HEK293T (cell line): ENCODE measurements at regions not wholly inside any gene's neighbourhood (a gene's known extent, or its start where the extent isn't known, plus 50 kb on each side); places are given as distances from the start of the nearest gene placed in this dataset.
"Not testable (repeated sequence)": the region's sequence is repeated elsewhere in the genome, so short reads cannot be mapped to it uniquely, and the experiment has no call there.

ENCODE experiments used
- CTCF ChIA-PET: fragments of 350-600 bp; formaldehyde crosslinking; extraction: SDS; loops from one replicate; lab custom pipeline; 2021; ENCODE audit warnings: antibody characterized with exemption, inconsistent platforms; lab: Yijun Ruan, JAX
- POLR2A ChIA-PET: fragments of 350-600 bp; formaldehyde crosslinking; extraction: SDS; loops from one replicate; lab custom pipeline; 2020; ENCODE audit warnings: antibody characterized with exemption, inconsistent platforms; lab: Yijun Ruan, JAX
- DNase-seq: peaks from one replicate; pipeline ENCODE4 v3.0.0; 2012; ENCODE audit warnings: mixed read lengths; ENCODE audit errors: extremely low spot score
- ARNT ChIP-seq: fragments of 450-650 bp; IDR thresholded peaks from 2 replicates; pipeline ENCODE4 v1.6.1; 2017; ENCODE audit warnings: mild to moderate bottlenecking
- BHLHE40 ChIP-seq: fragments of 450-650 bp; IDR thresholded peaks from 2 replicates; pipeline ENCODE4 v1.6.1; 2016; ENCODE audit warnings: mild to moderate bottlenecking, moderate library complexity, borderline replicate concordance
- CTBP1 ChIP-seq: fragments of 450-650 bp; IDR thresholded peaks from 2 replicates; pipeline ENCODE4 v1.6.1; 2016; ENCODE audit warnings: borderline replicate concordance
- ELF4 ChIP-seq: fragments of 450-650 bp; IDR thresholded peaks from 2 replicates; pipeline ENCODE4 v1.6.1; 2017; ENCODE audit warnings: antibody characterized with exemption
- FOXA1 ChIP-seq: fragments of 450-650 bp; IDR thresholded peaks from 2 replicates; pipeline ENCODE4 v1.6.1; 2016; ENCODE audit warnings: mild to moderate bottlenecking
- FOXK2 ChIP-seq: fragments of 450-650 bp; IDR thresholded peaks from 2 replicates; pipeline ENCODE4 v1.6.1; 2016; ENCODE audit warnings: mild to moderate bottlenecking
- FOXM1 ChIP-seq: fragments of 450-650 bp; IDR thresholded peaks from 2 replicates; pipeline ENCODE4 v1.6.1; 2017; ENCODE audit warnings: mild to moderate bottlenecking, borderline replicate concordance
- HDGF ChIP-seq: fragments of 450-650 bp; IDR thresholded peaks from 2 replicates; pipeline ENCODE4 v1.6.1; 2017; ENCODE audit warnings: antibody characterized with exemption, borderline replicate concordance
- L3MBTL2 ChIP-seq: fragments of 450-650 bp; conservative IDR thresholded peaks from 2 replicates; pipeline ENCODE4 v1.6.1; 2016; ENCODE audit warnings: mild to moderate bottlenecking
- LEF1 ChIP-seq: fragments of 450-650 bp; IDR thresholded peaks from 2 replicates; pipeline ENCODE4 v1.6.1; 2017; ENCODE audit warnings: mild to moderate bottlenecking, borderline replicate concordance
- NFRKB ChIP-seq: fragments of 450-650 bp; IDR thresholded peaks from 2 replicates; pipeline ENCODE4 v1.6.1; 2016; ENCODE audit warnings: mild to moderate bottlenecking, moderate library complexity
- PKNOX1 ChIP-seq: fragments of 450-650 bp; IDR thresholded peaks from 2 replicates; pipeline ENCODE4 v1.6.1; 2016
- SP1 ChIP-seq: fragments of 450-650 bp; IDR thresholded peaks from 2 replicates; pipeline ENCODE4 v1.6.1; 2017
- SUZ12 ChIP-seq: fragments of 450-650 bp; IDR thresholded peaks from 2 replicates; pipeline ENCODE4 v1.6.1; 2016; ENCODE audit warnings: mild to moderate bottlenecking
- TARDBP ChIP-seq: fragments of 450-650 bp; IDR thresholded peaks from 2 replicates; pipeline ENCODE4 v1.6.1; 2016
- ZNF384 ChIP-seq: fragments of 450-650 bp; IDR thresholded peaks from 2 replicates; pipeline ENCODE4 v1.6.1; 2016

DNA sequence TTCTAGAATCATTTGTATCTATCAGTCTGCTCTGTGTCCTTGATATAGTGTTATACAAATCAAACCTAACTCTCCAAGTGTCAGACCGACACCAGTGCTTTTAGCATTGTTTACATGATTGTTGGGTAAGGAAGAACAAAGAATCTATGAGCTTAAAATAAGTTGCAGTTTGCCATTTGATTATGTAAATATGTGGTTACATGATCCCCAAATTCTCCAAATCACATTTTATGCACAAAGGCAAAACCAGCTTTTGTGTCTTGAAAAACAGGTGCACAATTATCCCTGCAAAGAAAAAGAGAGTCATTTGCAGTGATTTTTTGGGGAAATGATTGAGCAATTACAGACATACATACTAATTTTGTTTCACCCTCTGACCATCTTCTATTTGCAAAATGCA, 652.6 kb upstream of the CHAC2 start:
- ChIA-PET POLR2A (no interaction called here), CTCF (no interaction called here)

DNA sequence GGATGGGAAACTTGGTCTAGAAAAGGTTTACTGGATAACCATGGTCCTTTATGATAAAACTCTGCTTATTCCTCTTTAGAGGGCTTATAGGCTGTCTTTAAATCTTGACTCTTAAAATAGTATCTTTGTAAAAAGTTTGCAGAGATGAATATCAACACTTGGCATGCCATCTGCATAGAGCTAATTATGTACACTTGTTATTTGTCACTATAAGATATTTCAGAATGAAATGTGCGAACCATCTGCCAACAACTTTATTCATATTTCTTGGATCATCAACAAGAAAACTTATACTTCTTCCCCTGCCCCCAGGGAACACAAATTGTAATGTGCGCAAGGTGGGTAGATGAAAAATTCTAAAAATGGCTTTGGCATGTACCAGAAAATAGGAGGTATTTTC, 653.0 kb upstream of the CHAC2 start:
- TF ChIP-seq FOXM1 (no peak), PKNOX1 (no peak), CTBP1 (no peak), L3MBTL2 (no peak), NFRKB (no peak), ARNT (no peak), SUZ12 (no peak), ZNF384 (no peak), HDGF (no peak), FOXK2 (no peak)
- POLR2A ChIA-PET = no interaction called here
- CTCF ChIA-PET = no interaction called here
- DNase-seq = no peak

More for the DNA sequence above, 652.6 kb upstream of the CHAC2 start:
- DNase-seq = no peak
- no peak for TF ChIP-seq TARDBP
- no peak for TF ChIP-seq ELF4
- TF ChIP-seq LEF1 = no peak
- TF ChIP-seq FOXK2 = no peak
- no peak for TF ChIP-seq PKNOX1
- no peak for TF ChIP-seq BHLHE40

- CTCF ChIA-PET, DNase-seq, POLR2A ChIA-PET: not testable (repeated sequence)
Measured at GRCh38 chr2:53112408-53112807, 655.2 kb upstream of the CHAC2 start.

GRCh38 chr2:53111406-53111805, 656.2 kb upstream of the CHAC2 start:
- POLR2A ChIA-PET = no interaction called here
- CTCF ChIA-PET = no interaction called here
- no peak for DNase-seq
- TF ChIP-seq HDGF (no peak), L3MBTL2 (no peak), SP1 (no peak), FOXM1 (no peak), TARDBP (no peak), LEF1 (no peak), PKNOX1 (no peak)

DNA sequence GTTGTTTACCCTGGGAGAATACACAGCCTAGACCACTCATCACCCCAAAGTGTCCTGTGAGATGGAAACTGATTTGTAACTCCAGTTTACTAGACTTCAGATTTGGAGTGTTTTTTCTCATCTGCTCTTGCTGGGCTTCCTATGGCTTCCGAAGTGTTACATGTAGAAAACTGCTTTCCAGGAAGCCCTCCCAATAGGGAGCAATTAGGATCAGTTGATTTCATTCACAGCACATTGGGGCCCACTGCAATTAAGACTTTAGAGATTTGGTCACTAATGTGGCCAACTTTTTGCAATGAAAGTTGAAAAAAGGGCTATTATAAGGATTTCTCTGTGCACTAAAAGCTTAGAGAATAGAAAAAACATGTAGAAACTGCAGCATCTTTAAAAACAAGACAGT, 656.6 kb upstream of the CHAC2 start:
- TF ChIP-seq PKNOX1 (no peak), ARNT (no peak), SUZ12 (no peak), BHLHE40 (no peak)
- ChIA-PET CTCF (no interaction called here), POLR2A (no interaction called here)
- no peak for DNase-seq

GRCh38 chr2:53108246-53108645, 659.4 kb upstream of the CHAC2 start:
- TF ChIP-seq SP1 = no peak
- no peak for TF ChIP-seq ELF4
- no peak for TF ChIP-seq SUZ12
- TF ChIP-seq L3MBTL2 = no peak
- TF ChIP-seq NFRKB = no peak
- no peak for TF ChIP-seq FOXK2
- TF ChIP-seq LEF1 = no peak
- TF ChIP-seq TARDBP = no peak
- TF ChIP-seq BHLHE40 = no peak
- TF ChIP-seq ZNF384 = no peak
- no peak for TF ChIP-seq HDGF
- no peak for TF ChIP-seq FOXA1
- DNase-seq = no peak
- CTCF ChIA-PET = no interaction called here
- POLR2A ChIA-PET = no interaction called here

DNA sequence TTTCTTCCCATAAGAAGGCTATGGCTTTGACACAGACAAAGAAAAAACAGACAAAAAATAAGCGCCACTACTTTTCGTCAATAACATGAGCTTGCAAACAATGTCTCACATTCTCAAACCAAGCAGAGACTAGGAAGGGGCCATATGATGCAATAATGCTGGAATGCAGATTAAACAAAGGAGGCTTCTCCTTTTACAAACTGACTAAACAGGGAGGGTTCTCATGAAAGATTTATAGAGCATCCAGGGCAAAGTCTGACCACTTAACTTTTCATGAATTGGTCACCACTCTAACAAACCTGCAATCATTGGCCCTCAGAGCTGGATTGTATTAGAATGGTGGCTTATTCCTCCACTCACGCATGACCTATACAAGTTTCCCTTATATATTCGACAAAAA, 663.3 kb upstream of the CHAC2 start:
- DNase-seq = no peak
- POLR2A ChIA-PET = no interaction called here
- TF ChIP-seq BHLHE40 (no peak), LEF1 (no peak), CTBP1 (no peak), SP1 (no peak), ZNF384 (no peak), PKNOX1 (no peak), NFRKB (no peak), SUZ12 (no peak), ARNT (no peak), FOXA1 (no peak)
- CTCF ChIA-PET = no interaction called here
